PFSK-1 (cell line): ENCODE measurements at regions not wholly inside any gene's neighbourhood (a gene's known extent, or its start where the extent isn't known, plus 50 kb on each side); places are given as distances from the start of the nearest gene placed in this dataset.

ENCODE experiments used
- POLR2AphosphoS5 ChIP-seq: IDR thresholded peaks from 2 replicates; pipeline ENCODE4 v1.6.1; 2012; ENCODE audit warnings: low read depth, mild to moderate bottlenecking, control low read depth, low read length, moderate library complexity
- REST ChIP-seq, 2 experiments: IDR thresholded peaks; 2 replicates each; pipeline versions ENCODE4 v1.6.1 to v1.8.0; 2011 to 2012; ENCODE audit warnings: low read depth in 2 of 2, low read length in 2 of 2, control low read depth in 1 of 2, inconsistent platforms in 1 of 2, mild to moderate bottlenecking in 1 of 2, moderate library complexity in 1 of 2; ENCODE audit not compliant: insufficient read depth in 1 of 2
- SIN3A ChIP-seq: IDR thresholded peaks from 2 replicates; pipeline ENCODE4 v1.6.1; 2012; ENCODE audit warnings: mild to moderate bottlenecking, low read length, moderate library complexity, borderline replicate concordance; ENCODE audit not compliant: insufficient read depth
- TAF1 ChIP-seq: IDR thresholded peaks from 2 replicates; pipeline ENCODE4 v1.6.1; 2012; ENCODE audit warnings: low read length, control low read depth, borderline replicate concordance; ENCODE audit not compliant: insufficient read depth

GRCh38 chr21:16420031-16420724 is 690.4 kb downstream of the USP25 start:
- TF ChIP-seq TAF1, result no peak
- TF ChIP-seq POLR2AphosphoS5, result 0 out of 2 replicates have a peak, but pooled peaks have one; percentile 46
- 0 out of 4 replicates have a peak, but pooled peaks of 1 of the 2 experiments have one; percentile 34 for TF ChIP-seq REST (IDR thresholded peaks at IDR 0.05; ENCODE audit: insufficient read depth in 1 of 2, low read depth in 2 of 2, low read length in 2 of 2)
- TF ChIP-seq SIN3A, result peak; percentile 88; the same call in 1 of the 2 replicates
